ENCODE measurements at regions not wholly inside any gene's neighbourhood (a gene's known extent, or its start where the extent isn't known, plus 50 kb on each side); places are given as distances from the start of the nearest gene placed in this dataset.

DNA sequence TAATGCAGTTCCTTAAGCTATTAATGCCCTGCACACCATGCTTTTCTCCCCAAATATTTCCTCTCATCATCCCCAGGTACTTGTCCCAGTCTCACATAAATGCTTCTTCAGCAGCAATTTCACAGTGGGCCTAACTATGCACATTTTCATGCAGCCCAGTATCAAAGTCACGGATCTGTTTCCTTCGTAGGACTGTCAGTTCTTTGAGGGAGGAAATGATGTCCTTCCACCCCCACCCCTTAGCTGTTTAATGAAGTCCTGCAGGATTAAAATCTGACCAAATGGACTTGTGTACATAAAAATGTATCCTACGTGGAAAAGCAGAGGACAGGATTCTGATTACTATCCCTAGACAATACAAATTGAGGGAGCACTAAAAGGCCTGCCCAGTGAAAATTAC, 68.6 kb upstream of the ARGLU1 start:
- TF ChIP-seq CTCF (IDR thresholded peaks at IDR 0.05) (no peak), POLR2A (IDR thresholded peaks at IDR 0.05) (no peak)
